ENCODE measurements at regions not wholly inside any gene's neighbourhood (a gene's known extent, or its start where the extent isn't known, plus 50 kb on each side); places are given as distances from the start of the nearest gene placed in this dataset.

GRCh38 chr3:194973366-194974000 is 287.8 kb downstream of the FAM43A start:
- no peak for DNase-seq (ENCODE audit: low spot score)

DNA sequence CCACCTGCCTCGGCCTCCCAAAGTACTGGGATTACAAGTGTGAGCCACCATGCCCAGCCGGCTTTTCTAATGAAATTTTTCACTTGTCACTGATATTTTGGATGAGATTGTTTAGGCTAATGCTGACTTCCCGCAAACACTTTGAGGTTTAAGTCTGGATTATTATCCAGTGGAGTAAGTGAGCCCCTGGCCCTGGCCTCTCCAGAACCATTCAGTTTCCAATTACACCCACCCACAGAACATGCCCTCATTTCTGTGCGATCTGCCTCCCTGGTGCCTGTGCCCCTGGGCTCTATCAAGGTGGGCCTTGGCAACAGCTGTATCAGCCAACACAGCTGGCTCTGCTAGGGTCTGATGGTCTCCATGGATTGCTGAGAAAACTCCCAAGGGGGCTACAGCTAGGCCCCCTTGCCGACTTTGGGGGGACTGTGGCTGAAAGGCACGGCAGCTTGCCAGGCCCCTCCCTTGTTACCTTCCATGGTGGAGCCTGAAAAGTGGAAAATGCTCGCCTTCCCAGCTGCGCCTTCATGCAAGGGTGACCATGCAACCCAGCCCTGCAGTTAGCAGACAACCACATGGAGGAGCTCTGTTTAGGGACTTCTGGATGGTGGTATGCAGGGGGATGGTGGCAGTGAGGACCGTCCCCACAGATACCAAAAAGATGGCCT is 288.9 kb downstream of the FAM43A start:
- DNase-seq (ENCODE audit: low spot score) = no peak

- DNase-seq (ENCODE audit: low spot score) = no peak
These were observed 290.4 kb downstream of the FAM43A start for GRCh38 chr3:194976049-194976451.

GRCh38 chr3:194976874-194977273 is 291.2 kb downstream of the FAM43A start:
- DNase-seq (ENCODE audit: low spot score) = no peak

DNA sequence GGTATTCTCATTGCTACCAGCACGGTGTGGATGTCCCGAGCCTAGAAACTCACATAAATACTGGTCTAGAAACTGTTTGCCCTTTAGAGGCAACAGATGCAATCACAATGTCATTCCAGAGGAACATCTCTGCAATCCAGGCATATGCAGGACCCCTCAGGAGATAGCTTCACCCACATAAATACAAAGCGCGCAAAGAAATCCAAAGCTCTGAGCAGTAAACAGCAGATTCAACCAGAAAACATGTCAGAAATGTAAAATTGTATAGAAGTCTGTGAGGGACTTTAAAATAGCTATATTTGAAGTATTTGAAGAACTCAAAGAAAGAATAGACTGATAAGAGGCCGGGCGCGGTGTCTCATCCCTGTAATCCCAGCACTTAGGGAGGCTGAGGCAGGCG is 291.7 kb downstream of the FAM43A start:
- DNase-seq (ENCODE audit: low spot score) = no peak

DNA sequence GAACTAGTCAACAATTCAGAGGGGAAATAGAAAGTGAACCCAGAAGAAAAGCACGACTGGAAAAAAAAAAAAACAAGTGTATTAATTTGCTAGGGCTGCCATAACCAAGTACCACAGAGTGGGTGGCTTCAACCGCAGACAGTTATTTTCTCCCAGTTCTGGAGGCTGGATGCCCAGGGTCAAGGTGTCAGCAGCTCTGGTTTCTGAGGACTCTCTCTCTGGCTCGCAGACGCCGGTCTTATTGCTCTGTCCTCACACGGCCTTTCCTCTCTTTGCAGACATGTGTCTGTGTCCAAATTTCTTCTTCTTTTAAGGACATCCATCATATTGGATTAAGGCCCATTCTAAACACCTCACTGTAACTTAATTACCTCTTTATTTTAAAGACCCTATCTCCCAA is 291.8 kb downstream of the XXYLT1 start:
- no peak for DNase-seq (ENCODE audit: low spot score)

DNA sequence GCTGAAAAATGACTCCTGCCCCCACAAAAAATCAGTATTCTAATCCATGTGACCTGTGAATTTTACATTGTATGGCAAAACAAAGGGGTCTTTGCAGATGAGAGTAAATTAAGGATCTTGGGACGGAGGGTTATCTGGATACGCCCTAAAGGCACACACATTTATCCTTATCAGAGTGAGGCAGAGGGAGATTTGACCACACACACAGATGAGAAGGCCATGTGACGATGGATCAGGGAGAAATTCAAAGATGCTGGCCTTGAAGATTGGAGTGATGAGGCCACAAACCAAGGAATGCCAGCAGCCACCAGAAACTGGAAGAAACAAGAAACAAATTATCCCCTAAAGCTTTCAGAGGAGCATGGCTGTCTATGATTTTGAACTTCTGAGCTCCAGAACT is 288.5 kb downstream of the XXYLT1 start:
- DNase-seq (ENCODE audit: low spot score) = no peak

DNA sequence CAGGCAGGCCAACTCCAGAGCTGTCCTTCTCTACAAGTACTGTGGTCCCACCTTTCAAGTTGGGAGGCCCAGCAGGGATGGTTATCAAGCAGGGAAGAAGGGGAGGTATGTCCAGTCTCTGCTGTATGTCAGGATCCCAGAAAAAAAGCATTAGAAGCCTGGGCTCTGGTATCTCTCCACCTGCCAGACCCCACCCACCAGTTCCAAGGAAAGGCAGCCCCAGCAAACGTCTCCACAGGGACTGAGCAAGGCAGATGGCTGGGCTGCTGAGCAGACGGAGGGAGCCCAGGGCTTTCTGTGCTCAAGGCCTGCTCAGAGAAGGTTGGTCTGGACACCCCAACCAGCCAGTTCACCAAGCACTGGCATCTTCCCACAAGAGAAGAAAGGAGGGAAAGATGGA is 287.8 kb downstream of the XXYLT1 start:
- DNase-seq (ENCODE audit: low spot score) = no peak

GRCh38 chr3:194983620-194984019 is 287.3 kb downstream of the XXYLT1 start:
- DNase-seq (ENCODE audit: low spot score) = no peak

DNA sequence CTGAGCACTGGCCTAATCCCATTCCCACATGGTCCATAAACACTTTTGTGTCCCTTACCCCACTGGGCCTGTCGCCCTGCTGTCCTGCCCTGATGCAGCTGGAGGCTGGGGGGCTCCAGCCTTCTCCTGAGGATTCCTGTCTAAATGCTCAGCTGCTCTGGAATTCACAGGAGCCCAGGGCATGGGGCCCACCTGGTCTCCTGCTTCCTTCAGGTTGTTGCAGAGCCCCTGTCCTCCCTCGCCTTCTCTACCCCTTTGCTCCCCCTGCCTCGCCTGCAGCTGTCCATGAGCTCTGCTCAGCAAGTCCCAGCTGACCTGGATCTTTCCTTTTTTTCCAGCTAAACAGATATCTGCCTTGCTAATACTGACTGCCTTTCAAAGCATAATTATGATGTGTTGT is 286.9 kb downstream of the XXYLT1 start:
- DNase-seq (ENCODE audit: low spot score) = no peak

DNA sequence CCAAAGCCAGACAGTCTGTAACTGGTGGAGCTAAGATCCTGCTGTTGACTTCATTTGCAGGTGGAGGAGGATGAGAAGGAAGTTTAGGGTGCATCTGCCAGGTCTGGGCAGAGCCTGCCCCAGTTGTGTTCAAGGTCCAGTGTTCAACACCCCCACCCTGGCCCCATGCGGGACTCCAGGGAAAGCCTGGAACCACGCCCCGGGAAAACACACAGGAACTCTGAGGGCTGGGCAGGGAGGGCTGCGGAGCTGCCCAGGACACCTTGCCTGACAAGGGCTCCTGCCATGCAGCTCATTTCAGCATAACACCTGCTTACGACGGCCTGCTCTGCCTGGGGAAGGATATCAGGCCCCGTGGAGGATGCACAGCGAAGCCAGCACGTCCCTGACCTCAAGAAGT is 286.3 kb downstream of the XXYLT1 start:
- DNase-seq (ENCODE audit: low spot score) = no peak

- DNase-seq (ENCODE audit: low spot score) = peak; percentile 85
These were observed 285.9 kb downstream of the XXYLT1 start for GRCh38 chr3:194985031-194985578.

DNA sequence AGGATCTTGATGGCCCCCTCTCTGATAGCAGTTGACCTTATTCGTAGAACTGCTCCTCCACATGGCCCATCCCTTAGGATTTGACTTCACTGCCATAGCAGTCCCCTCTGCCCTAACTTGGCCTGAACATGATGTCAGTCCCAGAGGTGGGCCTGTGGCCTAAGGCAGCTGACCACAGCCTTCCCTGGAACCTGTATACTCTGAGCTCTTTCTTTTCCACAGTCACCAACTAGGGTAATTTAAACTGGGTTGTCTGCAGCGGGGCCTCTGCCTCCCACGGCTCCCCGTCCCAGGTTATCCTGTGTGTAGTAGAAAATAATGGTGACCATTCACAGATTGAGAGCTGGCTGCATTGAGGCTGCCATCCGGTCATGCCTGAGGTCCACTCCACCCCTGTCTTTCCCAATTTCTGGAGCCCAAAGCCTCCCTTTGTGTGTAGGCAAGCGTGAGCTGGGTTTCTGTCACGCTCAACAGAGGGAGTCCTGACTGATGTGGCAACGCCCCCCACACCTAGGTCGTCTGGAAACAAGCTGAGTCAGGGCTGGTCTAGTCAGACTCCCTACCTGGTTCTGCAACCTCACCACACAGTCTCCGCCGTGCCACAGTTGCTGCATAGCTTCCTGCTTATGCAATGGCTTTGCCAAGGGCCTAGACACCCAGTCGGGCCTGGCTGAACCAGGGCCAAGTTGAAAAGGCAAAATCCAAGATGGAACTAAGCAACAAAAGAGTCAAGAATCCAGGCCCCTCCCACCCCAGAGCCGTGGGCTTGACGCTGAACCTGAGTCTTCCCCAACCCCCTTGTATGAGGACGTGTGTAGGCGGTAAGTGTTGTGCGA is 284.5 kb downstream of the XXYLT1 start:
- peak; percentile 28 for DNase-seq (ENCODE audit: low spot score)

DNA sequence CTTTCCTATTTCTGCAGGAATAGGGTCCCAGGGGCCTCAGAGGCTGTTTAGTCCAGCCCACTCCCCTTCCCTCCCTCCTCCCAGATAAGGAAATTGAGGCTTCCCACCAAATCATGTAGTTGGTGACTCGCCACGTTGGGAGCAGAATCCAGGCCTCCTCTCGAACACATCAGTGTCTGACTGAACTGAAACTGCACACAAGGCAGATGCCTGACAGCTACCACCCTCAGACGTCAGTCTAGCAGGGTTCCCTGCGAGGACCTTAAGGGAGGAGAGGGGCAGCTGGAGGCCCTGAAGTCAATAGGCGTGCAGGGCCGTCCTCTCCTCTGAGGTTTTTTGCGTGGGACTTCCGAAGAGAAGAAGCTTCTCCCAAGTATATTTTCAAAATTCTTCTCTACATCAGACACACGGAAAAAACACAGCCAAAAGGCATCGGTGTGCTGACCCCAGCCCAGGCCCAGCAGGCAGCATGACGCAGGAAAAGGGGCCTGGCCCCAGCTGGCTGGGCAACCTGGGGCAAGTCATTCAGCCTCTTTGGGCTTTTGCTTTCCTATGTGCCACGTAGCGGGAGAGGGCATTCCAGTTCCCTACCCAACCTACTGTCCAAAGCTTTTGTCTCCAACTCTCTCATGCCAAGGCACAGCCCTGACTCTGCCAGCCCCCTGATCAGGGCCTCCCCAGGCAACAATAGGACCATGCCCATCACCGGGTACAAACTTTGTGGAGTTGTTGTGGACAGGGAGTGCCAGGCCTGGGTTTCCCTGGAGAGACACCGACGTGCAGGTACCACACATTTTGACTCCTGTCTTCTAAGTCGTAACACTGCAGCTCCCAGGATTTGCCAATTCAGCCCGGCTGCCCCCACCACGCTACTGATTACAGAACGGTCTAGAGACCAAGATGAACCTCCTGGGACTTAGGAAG is 283.1 kb downstream of the XXYLT1 start:
- no peak for DNase-seq (ENCODE audit: low spot score)

- DNase-seq (ENCODE audit: low spot score) = no peak
These were observed 282.3 kb downstream of the XXYLT1 start for GRCh38 chr3:194988495-194989165.

DNA sequence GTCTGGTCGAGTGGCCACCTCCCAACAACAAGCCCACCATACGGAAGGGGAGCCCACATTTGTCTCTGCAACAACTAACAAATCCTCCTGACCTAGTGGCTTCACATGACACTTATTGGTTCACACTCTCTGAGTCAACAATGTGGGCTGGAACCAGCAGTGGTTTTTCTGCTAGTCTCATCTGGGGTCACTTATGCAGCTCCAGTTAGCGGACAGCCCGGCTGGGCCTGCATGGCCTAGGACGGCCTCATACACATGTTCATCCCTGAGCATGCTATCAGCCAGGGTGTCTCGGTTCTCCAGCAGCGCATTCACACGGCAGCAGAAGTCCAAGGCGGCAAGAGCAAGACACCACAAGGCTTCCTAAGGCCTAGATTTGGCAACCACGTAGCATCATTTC is 281.7 kb downstream of the XXYLT1 start:
- DNase-seq (ENCODE audit: low spot score) = no peak

- no peak for DNase-seq (ENCODE audit: low spot score)
These were observed 280.3 kb downstream of the XXYLT1 start for GRCh38 chr3:194990454-194991337.

DNA sequence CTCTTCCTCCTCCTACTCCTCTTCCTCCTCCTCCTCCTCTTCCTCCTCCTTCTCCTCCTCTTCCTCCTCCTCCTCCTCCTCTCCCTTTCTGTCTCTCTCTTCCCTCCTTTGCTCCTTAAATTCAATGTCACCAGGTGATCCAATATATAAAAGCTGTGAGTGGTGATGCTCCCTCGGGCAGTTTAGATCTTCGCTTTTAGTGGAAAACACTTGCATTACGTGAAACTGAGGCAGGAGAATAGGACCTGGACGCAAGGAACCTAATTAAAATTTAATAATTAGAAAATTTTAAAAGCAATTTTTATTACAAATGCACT is 279.7 kb downstream of the XXYLT1 start:
- no peak for DNase-seq (ENCODE audit: low spot score)

- DNase-seq (ENCODE audit: low spot score) = no peak
These were observed 277.1 kb downstream of the XXYLT1 start for GRCh38 chr3:194993896-194994295.

DNA sequence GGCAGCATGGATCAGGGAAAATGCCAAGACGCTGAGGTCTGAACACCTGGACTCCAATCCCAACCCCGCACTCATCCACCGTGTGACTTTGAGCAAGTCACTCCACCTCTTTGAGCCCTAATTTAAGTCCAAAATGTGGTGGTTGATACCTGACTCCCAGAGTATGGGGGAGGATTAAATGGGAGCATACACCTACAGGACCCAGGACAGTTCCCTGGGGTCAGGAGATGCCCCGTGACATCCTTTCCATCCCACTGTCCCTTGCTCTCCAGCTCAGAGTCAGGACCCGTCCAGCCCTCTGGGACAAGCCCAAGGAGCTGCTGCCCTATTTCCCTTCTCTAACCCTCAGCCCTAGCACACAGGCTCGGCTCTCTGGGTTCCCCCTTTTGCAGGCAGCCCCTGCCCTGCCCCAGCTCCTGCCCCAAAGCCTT is 276.4 kb downstream of the XXYLT1 start:
- DNase-seq (ENCODE audit: low spot score) = no peak
